RWPE2 (cell line): ENCODE measurements at regions not wholly inside any gene's neighbourhood (a gene's known extent, or its start where the extent isn't known, plus 50 kb on each side); places are given as distances from the start of the nearest gene placed in this dataset.
"Not testable (repeated sequence)": the region's sequence is repeated elsewhere in the genome, so short reads cannot be mapped to it uniquely, and the experiment has no call there.

Experiments
- ATAC-seq: fragments of 200-7000 bp; cut with Tn5 transposase; 3 replicates; pipeline ENCODE4 v1.9.1; 2021; ENCODE audit warnings: low read depth
- DNase-seq: peaks from one replicate; pipeline ENCODE4 v3.0.0-alpha.2; 2020; ENCODE audit warnings: low spot score
- H3K27ac ChIP-seq: fragments of 450-650 bp; 2 replicates; pipeline ENCODE4 v1.5.1; 2017; ENCODE audit warnings: mild to moderate bottlenecking; ENCODE audit not compliant: poor library complexity, severe bottlenecking
- H3K27me3 ChIP-seq: fragments of 250-450 bp; sonication (Bioruptor Pico); 2 replicates; pipeline ENCODE4 v1.5.1; 2021; ENCODE audit warnings: mild to moderate bottlenecking, moderate library complexity; ENCODE audit not compliant: insufficient read depth, poor library complexity, severe bottlenecking
- H3K36me3 ChIP-seq: fragments of 250-450 bp; sonication (Bioruptor Pico); 2 replicates; pipeline ENCODE4 v1.5.1; 2020; ENCODE audit warnings: low read depth, mild to moderate bottlenecking, moderate library complexity
- H3K4me1 ChIP-seq: fragments of 250-450 bp; sonication (Bioruptor Pico); 2 replicates; pipeline ENCODE4 v1.5.1; 2021; ENCODE audit warnings: mild to moderate bottlenecking, moderate library complexity; ENCODE audit not compliant: insufficient read depth, poor library complexity, severe bottlenecking
- H3K4me3 ChIP-seq: fragments of 250-450 bp; sonication (Bioruptor Pico); 2 replicates; pipeline ENCODE4 v1.5.1; 2021; ENCODE audit warnings: mild to moderate bottlenecking, moderate library complexity; ENCODE audit not compliant: severe bottlenecking
- H3K9me3 ChIP-seq: fragments of 250-450 bp; sonication (Bioruptor Pico); 2 replicates; pipeline ENCODE4 v1.5.1; 2021; ENCODE audit warnings: mild to moderate bottlenecking, moderate library complexity; ENCODE audit not compliant: severe bottlenecking
- TF ChIP-seq, protein P1 (sequence below): fragments of 450-650 bp; IDR thresholded peaks from one replicate; pipeline ENCODE4 v1.5.1; 2017; ENCODE audit warnings: mild to moderate bottlenecking, moderate library complexity; ENCODE audit not compliant: poor library complexity, severe bottlenecking

DNA sequence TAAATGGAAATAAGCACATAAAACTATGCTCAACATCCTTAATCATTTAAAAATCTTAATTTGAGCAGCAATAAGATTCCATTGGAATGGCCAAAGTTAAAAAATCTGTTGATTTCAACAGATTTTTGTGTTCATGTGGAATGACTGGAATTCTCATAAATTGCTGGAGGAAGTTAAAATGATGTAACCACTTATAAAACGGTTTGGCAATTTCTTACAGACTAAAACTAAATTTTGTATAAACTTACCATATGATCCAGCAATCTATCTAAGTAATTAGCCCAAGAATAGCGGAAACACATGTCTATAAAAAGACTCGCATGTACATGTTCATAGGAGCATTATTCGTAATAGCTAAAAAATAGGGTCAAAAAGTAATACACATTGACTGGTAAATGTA lies 1713.6 kb downstream of the SI start:
- H3K36me3 ChIP-seq, result no peaks in the 10 kb centered on the region
- H3K9me3 ChIP-seq, result no peaks in the 10 kb centered on the region
- H3K4me1 ChIP-seq, result peaks cover 11% of the 10 kb centered on the region
- TF ChIP-seq, protein P1, sequence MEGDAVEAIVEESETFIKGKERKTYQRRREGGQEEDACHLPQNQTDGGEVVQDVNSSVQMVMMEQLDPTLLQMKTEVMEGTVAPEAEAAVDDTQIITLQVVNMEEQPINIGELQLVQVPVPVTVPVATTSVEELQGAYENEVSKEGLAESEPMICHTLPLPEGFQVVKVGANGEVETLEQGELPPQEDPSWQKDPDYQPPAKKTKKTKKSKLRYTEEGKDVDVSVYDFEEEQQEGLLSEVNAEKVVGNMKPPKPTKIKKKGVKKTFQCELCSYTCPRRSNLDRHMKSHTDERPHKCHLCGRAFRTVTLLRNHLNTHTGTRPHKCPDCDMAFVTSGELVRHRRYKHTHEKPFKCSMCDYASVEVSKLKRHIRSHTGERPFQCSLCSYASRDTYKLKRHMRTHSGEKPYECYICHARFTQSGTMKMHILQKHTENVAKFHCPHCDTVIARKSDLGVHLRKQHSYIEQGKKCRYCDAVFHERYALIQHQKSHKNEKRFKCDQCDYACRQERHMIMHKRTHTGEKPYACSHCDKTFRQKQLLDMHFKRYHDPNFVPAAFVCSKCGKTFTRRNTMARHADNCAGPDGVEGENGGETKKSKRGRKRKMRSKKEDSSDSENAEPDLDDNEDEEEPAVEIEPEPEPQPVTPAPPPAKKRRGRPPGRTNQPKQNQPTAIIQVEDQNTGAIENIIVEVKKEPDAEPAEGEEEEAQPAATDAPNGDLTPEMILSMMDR, result no peak
- no peaks in the 10 kb centered on the region for H3K27me3 ChIP-seq
- no peak for ATAC-seq
- H3K4me3 ChIP-seq, result no peak overlapping the region
- DNase-seq, result no peak
- no peak overlapping the region for H3K27ac ChIP-seq

DNA sequence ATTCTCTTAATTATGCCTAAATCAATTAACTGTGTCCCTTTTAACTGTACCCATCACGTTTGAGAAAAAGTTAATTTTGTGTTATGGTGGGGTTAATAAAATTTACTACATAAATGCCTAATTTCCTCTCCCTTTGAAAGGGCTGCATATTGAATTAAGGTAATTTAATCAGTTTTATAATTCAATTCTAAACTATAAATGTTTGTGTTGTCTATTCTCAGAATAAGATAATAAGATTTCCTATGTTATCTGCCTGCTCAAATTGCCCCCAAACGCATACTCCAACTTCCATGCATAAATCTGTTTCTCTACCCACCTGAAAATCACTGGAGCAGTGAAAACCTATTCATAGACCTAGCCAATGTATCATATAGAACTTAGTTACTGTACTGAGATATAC lies 1716.1 kb downstream of the SI start:
- Histone ChIP-seq H3K4me1 (no peaks in the 10 kb centered on the region), H3K36me3 (no peaks in the 10 kb centered on the region), H3K27ac (no peak overlapping the region), H3K4me3 (no peak overlapping the region), H3K9me3 (no peaks in the 10 kb centered on the region), H3K27me3 (no peaks in the 10 kb centered on the region)
- TF ChIP-seq, protein P1, result no peak
- DNase-seq (no peak), ATAC-seq (no peak)

DNA sequence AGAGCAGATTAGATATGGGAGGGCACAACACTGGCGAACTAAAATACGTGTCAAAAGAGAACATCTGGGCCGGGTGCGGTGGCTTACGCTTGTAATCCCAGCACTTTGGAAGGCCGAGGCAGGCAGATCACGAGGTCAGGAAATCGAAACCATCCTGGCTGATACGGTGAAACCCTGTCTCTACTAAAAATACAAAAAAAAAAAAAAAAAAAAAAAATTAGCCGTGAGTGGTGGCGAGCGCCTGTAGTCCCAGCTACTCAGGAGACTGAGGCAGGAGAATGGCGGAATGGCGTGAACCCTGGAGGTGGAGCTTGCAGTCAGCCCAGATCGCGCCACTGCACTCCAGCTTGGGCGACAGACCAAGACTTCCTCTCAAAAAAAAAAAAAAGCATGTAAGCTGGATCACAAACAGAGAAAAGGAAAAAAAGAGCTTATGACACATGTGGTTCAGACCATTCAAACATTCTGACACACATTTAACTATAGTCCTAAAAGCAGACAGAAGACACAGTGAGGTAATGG lies 1716.9 kb downstream of the SI start:
- not testable (repeated sequence) for H3K9me3 ChIP-seq, H3K36me3 ChIP-seq, H3K27me3 ChIP-seq, H3K4me1 ChIP-seq, DNase-seq, ATAC-seq, H3K27ac ChIP-seq, H3K4me3 ChIP-seq

DNA sequence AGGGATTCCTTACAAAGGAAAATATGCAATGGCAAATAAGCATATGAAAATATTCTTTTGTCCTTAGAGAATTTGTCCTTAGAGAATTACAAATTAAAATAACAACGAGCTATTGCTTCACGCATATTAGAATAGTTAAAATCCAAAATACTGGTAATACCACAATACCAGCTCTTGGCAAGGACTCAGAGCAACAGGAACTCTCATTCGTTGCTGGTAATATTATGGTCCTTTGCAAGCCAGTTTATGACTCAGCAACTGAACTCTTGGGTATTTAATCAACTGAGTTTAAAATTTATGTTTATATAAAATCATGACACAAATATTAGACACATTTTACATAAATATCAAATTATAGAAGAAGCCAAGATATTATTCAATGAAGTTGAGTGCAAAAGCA lies 1730.4 kb downstream of the SI start:
- H3K4me1 ChIP-seq, result no peaks in the 10 kb centered on the region
- H3K9me3 ChIP-seq, result no peaks in the 10 kb centered on the region
- TF ChIP-seq, protein P1, result no peak
- H3K36me3 ChIP-seq, result no peaks in the 10 kb centered on the region
- no peaks in the 10 kb centered on the region for H3K27me3 ChIP-seq
- no peak for DNase-seq
- H3K4me3 ChIP-seq, result no peak overlapping the region
- ATAC-seq, result no peak
- H3K27ac ChIP-seq, result no peak overlapping the region

DNA sequence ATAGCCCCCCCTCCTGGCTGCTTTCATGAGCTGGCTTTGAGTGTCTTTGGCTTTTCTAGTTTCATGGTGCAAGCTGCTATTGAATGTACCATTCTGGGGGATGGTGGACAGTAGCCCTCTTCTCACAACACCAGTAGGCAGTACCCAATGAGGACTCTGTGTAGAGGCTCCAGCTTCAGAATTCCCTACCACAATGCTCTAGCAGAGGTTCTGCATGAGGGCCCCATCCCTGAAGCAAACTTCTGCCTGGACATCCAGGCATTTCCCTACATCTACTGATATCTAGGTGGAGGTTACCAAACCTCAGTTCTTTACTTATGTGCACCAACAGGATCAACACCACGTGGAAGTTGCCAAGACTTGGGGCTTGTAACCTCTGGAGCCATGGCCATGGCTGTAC lies 1742.9 kb downstream of the SI start:
- ATAC-seq, result no peak
- H3K36me3 ChIP-seq, result no peaks in the 10 kb centered on the region
- H3K4me1 ChIP-seq, result no peaks in the 10 kb centered on the region
- H3K4me3 ChIP-seq, result no peak overlapping the region
- peaks cover 1% of the 10 kb centered on the region for H3K9me3 ChIP-seq
- TF ChIP-seq, protein P1, result no peak
- no peak for DNase-seq
- no peak overlapping the region for H3K27ac ChIP-seq
- no peaks in the 10 kb centered on the region for H3K27me3 ChIP-seq
